ENCODE measurements at regions not wholly inside any gene's neighbourhood (a gene's known extent, or its start where the extent isn't known, plus 50 kb on each side); places are given as distances from the start of the nearest gene placed in this dataset.
"Not testable (repeated sequence)": the region's sequence is repeated elsewhere in the genome, so short reads cannot be mapped to it uniquely, and the experiment has no call there.

DNA sequence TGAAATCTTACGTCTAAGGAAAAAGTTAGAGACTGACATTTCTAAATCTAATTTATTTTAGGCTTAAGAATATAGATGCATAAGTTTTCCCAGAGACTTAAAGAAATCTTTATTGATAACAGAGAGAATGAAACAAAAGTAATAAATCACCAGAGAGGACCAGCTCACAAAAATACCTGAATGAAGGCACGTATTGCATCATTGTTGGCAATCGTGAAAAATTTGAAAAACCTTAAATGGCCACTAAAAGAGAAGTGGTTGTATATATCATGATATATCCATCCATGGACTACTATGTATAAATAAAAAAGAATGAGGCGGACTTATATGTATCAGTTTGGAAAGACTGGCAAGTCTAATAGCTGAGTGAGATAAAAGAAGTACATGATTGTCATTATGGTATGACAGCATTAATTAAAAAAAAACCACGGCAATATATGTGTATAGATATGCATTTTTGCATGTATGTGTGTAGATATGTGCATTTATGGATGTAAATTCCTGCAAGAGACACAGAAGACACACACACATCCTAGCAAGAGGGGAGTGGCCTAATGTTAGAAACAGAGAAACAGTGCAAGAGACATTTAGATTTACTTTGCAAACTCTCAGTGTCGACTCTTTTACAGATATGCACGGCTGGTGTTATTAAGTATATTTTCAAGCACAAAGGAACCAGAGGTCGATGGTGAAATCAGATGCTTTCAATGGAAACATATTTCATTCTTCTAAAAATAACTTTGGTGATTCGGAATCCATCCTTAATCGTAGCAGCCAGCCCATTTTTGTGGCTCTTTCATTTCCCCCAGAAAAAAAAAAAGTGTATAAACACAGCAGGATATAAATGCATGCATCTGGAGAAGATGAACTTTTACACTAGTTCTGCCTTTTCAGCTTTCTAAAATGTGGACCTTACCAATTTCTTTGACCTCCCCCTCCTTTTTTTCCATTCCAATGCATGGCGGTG is 156.1 kb upstream of the SALL4 start:
- DNase-seq (ENCODE audit: low read depth in 2 of 2): peak; percentile 69 to 75

- DNase-seq (ENCODE audit: low read depth in 2 of 2): no peak
Observed at GRCh38 chr20:51955756-51956155, 153.4 kb upstream of the SALL4 start.

GRCh38 chr20:51953731-51954340 is 151.5 kb upstream of the SALL4 start:
- DNase-seq (ENCODE audit: low read depth in 2 of 2): no peak

- DNase-seq (ENCODE audit: low read depth in 2 of 2): no peak
Observed at GRCh38 chr20:51950926-51951325, 148.6 kb upstream of the SALL4 start.

DNA sequence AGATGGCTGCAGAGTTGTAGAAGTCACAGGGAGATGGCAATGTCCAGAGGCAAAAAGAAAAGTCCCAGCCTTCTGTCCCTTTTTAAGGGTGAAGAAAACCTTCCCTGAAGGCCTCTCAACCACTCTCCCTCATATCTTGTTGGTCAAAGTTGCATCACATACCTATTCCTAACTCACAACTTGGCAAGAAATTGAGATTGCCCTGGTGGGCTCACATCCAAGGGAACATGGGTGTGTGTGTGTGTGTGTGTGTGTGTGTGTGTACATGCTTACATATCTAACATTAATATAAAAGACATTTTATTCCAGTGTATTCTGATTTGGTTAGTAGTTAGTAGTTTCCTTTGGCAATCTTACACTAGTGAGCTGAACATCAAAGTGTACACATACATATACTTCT is 144.3 kb upstream of the SALL4 start:
- no peak for DNase-seq (ENCODE audit: low read depth in 2 of 2)

DNA sequence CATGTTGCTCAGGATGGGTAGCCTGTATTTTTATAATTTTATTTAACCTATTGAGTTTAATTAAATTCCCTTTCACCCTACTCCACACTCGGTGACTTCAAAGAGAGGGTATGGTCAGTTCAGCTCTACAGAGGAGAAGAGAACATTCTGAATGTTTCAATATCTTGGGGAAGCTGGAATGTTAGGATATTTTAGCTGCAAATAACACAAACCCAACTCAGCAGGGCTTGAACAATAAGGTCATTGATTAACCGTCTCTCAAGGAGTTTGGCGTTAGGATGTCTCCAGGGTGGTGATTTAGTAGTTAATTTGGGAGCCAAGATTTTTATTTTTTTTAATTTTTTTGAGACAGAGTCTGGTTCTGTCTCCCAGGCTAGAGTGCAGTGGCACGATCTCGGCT is 143.6 kb upstream of the SALL4 start:
- no peak for DNase-seq (ENCODE audit: low read depth in 2 of 2)

DNA sequence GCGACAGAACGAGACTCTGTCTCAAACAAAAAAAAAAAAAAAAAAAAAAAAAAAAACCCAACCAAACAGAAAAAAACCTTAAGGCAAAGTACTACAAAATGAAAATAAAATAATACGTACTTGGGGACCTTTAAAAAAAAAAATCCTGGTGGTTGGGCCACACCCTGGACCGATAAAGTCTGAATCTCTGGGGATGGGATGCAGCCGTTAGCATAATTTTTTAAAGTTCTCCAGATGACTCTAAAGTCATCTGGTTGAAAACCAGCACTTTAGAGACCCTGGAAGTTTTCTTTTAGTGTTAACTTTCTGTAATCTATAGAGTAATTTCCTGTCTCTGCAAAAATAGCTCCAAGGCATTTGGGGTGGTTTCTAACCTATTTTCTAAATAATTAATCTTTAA is 142.9 kb upstream of the SALL4 start:
- DNase-seq (ENCODE audit: low read depth in 2 of 2): no peak

DNA sequence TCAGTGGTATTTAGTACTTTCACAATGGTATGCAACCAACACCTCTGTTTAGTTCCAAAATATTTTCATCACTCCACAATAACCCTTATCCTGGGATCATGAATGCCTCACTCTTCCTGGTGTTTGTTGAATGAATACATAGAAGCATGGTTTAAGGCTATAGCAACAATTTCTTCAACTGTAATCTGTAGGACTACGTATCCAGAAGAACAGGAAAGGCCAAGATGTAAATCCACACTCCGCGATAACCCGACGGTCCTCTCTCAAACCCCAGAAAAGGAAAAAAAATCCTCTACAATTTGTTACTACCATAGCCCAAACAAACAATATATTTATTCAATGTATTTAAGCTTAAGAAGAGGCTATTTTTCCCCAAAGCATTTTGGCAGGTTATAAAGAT is 141.4 kb upstream of the SALL4 start:
- DNase-seq (ENCODE audit: low read depth in 2 of 2): no peak

DNA sequence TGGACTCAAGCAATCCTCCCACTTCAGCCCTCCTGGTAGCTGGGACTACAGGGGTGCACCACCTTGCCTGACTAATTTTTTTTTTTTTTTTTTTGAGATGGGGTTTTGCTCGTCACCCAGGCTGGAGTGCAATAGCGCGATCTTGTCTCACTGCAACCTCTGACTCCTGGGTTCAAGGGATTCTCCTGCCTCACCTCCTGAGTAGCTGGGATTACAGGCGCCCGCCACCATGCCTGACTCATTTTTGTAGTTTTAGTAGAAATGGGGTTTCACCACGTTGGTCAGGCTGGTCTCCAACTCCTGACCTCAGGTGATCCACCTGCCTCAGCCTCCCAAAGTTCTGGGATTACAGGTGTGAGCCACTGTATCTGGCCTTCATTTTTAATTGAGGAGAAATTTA is 141.0 kb upstream of the SALL4 start:
- DNase-seq (ENCODE audit: low read depth in 2 of 2): not testable (repeated sequence)

DNA sequence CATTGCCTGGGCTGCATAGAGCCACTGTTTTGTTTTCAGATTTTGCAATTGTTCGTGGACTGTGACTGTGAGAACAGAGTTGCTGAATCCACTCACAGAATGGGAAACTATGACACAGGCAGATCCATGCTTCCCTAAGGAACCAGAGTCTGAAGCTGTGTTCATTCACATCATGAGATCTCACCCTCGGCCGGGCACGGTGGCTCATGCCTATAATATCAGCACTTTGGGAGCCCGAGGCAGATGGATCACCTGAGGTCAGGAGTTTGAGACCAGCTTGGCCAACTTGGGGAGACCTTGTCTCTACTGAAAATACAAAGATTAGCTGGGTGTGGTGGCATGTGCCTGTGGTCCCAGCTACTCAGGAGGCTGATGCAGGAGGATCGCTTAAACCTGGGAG is 139.2 kb upstream of the SALL4 start:
- no peak for DNase-seq (ENCODE audit: low read depth in 2 of 2)

DNA sequence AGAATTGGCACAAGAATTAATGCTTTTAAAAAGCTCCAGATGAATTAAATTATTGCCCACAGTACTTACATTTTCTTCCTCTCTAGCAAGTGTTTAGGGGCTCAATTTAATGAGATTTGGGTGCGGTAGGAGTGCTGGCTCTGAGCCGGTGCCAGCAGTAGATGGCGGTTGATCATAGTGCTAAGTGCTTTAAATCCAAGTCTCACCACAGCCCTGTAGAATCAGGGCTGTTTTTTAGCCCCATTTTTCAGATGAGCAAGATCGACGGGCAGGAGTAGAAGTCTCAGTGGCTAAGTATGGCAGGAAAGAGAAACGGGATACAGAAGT is 136.9 kb upstream of the SALL4 start:
- no peak for DNase-seq (ENCODE audit: low read depth in 2 of 2)

DNA sequence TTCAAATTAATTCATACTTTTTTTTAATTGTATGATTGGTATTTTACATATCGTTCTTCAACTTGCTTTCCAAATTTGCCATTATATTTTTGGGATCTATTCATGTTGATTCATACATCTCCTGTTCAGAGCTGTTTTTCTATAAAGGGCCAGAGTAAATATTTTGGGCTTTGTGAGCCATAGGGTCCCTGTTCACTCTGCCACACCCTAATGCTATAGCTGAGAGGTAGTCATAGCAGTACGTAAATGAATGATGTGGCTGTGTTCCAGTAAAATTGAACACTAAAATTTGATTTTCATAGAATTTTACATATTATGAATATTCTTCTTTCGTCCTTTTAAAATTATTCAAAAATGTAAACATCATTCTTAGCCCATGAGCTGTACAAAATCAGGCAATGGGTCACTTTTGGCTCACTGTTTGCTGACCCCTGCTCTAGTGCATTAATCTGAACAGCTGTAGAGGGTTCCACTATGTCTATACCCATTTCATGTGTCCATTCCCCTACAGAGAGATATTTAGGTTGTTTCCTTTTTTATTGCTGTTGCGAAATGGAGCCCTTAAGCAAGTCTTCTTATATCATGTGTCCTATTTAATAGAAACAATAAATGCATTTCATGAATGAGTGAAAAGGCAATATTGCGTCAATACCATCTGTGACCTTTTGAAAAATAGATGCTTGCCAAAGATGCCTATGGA is 136.4 kb upstream of the SALL4 start:
- no peak for DNase-seq (ENCODE audit: low read depth in 2 of 2)

GRCh38 chr20:51937779-51938178 is 135.5 kb upstream of the SALL4 start:
- DNase-seq (ENCODE audit: low read depth in 2 of 2): no peak

DNA sequence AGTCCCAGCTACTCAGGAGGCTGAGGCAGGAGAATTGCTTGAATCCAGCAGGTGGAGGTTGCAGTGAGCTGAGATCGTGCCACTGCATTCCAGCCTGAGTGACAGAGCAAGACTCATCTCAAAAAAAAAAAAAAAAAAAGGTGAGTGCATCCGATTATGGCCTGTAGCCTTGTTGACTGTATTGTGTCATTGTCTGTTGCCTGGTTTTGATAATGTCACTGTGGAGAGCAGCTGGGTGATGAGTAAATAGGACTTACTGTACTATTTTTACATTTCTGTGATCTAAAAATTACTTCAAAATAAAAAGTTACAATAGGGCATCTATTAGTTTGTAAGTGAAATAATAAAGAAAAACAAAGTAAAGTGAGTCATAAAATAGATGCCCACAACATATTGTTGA is 134.1 kb upstream of the SALL4 start:
- DNase-seq (ENCODE audit: low read depth in 2 of 2): no peak

GRCh38 chr20:51935003-51935358 is 132.7 kb upstream of the SALL4 start:
- no peak for DNase-seq (ENCODE audit: low read depth in 2 of 2)

- DNase-seq (ENCODE audit: low read depth in 2 of 2): no peak
Observed at GRCh38 chr20:51934301-51935002, 132.1 kb upstream of the SALL4 start.

DNA sequence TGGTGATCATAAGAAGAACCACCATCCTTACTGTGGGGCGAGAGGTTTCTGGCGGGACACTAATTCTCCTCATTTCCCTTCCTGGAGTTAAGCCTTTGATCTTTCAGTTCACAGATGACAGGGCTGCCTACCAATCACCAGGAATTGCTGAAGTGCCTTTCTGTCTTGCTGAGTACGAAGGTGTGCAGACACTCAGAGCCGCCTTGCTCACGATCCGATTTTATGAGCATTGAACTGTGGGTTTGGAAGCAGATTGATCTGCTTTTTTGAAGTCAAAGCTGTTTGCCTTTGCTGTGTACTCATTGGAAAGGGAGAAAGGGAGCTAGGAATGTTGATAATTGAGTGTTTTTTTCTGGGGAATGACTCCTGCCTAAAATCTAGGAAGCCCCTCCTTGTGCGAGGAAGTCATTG is 129.1 kb upstream of the SALL4 start:
- no peak for DNase-seq (ENCODE audit: low read depth in 2 of 2)

- peak; percentile 77 for DNase-seq (ENCODE audit: low read depth in 2 of 2)
Observed at GRCh38 chr20:51930775-51931174, 128.5 kb upstream of the SALL4 start.

GRCh38 chr20:51928931-51929330 is 126.6 kb upstream of the SALL4 start:
- no peak for DNase-seq (ENCODE audit: low read depth in 2 of 2)

- DNase-seq (ENCODE audit: low read depth in 2 of 2): not testable (repeated sequence)
Observed at GRCh38 chr20:51927970-51928369, 125.6 kb upstream of the SALL4 start.

DNA sequence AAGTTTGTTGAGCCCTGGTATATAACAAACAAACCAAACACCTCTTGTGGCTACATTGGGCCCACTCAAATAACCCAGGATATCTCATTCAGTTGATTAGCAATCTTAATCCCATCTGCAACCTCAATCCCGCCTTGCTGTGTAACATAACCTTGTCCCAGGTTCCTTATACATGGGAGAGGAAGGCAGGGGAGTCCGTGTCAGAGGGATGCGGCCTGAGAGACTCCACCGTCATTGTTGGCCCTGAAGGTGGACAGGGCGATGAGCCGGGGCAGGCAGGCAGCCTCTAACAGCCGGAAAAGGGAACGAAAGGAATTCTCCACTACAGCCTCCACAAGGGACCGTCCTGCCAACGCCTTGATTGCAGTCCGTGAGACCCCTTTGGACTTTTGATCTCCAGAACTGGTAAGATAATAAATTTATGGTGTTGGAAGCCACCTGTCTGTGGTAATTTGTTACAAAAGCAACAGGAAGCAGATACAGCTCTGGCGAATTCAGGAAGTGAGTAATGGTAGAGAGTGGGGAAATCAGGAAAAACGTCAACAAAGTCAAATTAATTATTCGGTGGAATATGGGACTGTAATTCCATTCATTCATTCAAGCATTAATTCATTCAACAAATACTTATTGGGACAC is 124.5 kb upstream of the SALL4 start:
- DNase-seq (ENCODE audit: low read depth in 2 of 2): no peak

DNA sequence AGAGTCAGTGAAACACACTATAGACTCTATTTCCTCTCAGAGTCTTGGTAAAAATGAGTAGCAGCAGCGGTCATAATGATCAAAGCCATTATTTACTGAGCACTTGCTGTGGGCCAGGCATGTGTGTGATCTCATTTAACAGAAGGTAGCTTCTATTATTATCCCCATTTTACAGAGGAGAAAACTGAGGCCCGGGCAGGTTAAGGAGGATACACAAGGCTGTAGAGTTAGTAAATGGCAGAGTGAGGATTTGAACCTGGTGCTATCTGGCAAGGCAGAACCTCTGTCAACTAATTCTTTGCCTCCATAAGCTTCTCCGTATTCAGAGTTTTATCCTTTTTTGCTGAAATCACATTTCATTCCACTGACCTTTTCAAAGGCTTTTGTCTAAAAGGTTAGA is 122.2 kb upstream of the SALL4 start:
- no peak for DNase-seq (ENCODE audit: low read depth in 2 of 2)
